Lung (tissue), 11 donors: ENCODE measurements at regions not wholly inside any gene's neighbourhood (a gene's known extent, or its start where the extent isn't known, plus 50 kb on each side); places are given as distances from the start of the nearest gene placed in this dataset.

Experiments
- ATAC-seq: fragments of 200-7000 bp; cut with Tn5 transposase; one replicate; pipeline ENCODE4 v1.9.1; 2020; ENCODE audit warnings: moderate number of reproducible peaks; ENCODE audit not compliant: insufficient read depth, low FRiP score
- DNase-seq, 3 donors: peaks; one replicate each; pipeline ENCODE4 v3.0.0-alpha.2; 2013 to 2017
- H3K27ac ChIP-seq, 2 donors: one replicate each; pipeline ENCODE4 v1.5.1; 2013; ENCODE audit warnings: mild to moderate bottlenecking in 2 of 2, moderate library complexity in 2 of 2, control low read depth in 1 of 2, inconsistent platforms in 1 of 2, low read depth in 1 of 2, low read length in 1 of 2
- H3K27me3 ChIP-seq, 3 donors: one replicate each; pipeline ENCODE4 v1.5.1; 2013; ENCODE audit warnings: low read length in 2 of 3; ENCODE audit not compliant: control insufficient read depth in 3 of 3, insufficient read depth in 3 of 3
- H3K36me3 ChIP-seq, 4 donors: one replicate each; pipeline ENCODE4 v1.5.1; 2013; ENCODE audit warnings: low read length in 4 of 4, mild to moderate bottlenecking in 1 of 4, moderate library complexity in 1 of 4; ENCODE audit not compliant: control insufficient read depth in 4 of 4, insufficient read depth in 4 of 4
- H3K4me1 ChIP-seq, 5 donors: one replicate each; pipeline ENCODE4 v1.5.1; 2013; ENCODE audit warnings: low read length in 5 of 5, mild to moderate bottlenecking in 2 of 5, moderate library complexity in 1 of 5; ENCODE audit not compliant: control insufficient read depth in 5 of 5, insufficient read depth in 5 of 5
- H3K4me3 ChIP-seq: one replicate; pipeline ENCODE4 v1.5.1; 2013; ENCODE audit warnings: mild to moderate bottlenecking, control low read depth, moderate library complexity
- H3K9ac ChIP-seq, 2 donors: one replicate each; pipeline ENCODE4 v1.5.1; 2013; ENCODE audit warnings: low read length in 2 of 2, control low read depth in 1 of 2; ENCODE audit not compliant: insufficient read depth in 1 of 2
- H3K9me3 ChIP-seq, 4 donors: one replicate each; pipeline ENCODE4 v1.5.1; 2013; ENCODE audit warnings: low read length in 3 of 4, mild to moderate bottlenecking in 1 of 4, moderate library complexity in 1 of 4; ENCODE audit not compliant: control insufficient read depth in 4 of 4, insufficient read depth in 3 of 4
- CTCF ChIP-seq: IDR thresholded peaks from 2 replicates; pipeline ENCODE4 v1.5.1; 2012; ENCODE audit warnings: mild to moderate bottlenecking; ENCODE audit errors: control extremely low read depth, extremely low read depth
- WGBS, 2 donors: extraction: QIAGEN DNeasy Blood & Tissue Kit; methylation state at CpG; one replicate each; pipeline ENCODE4 v1.1.7; 2013; 5-methylcytosine and 5-hydroxymethylcytosine counted together
- donor health status: control.
- donor health status: control.
- donor health status: Bipolar disorder and iron deficiency.
- donor health status: healthy.
- donor health status: DM: yes; HTN: yes; CAD: no.

DNA sequence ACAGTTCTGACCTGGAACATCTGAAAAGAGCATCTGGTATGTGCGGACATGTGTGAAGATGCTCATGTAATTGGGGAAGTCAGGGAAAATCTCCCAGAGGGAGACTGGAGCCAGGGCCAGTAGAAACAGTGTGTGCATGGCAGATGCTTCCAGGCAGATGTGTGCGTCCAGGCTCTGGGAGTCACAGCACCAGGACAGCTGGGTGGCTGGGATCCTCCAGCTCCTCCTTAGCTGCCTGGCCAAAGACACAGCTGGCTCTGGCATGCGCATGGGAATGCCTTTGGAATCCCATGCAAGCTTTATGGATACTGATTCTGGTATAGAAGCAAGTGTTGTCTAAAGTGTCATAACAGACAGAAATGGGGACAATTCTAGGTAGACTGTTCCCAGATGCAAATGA, 369.7 kb downstream of the INSIG2 start:
- Histone ChIP-seq H3K27me3 (peaks cover 0 to 2% (median 0%) of the 10 kb centered on the region in 3 donors), H3K27ac (no peak overlapping the region), H3K36me3 (no peaks in the 10 kb centered on the region), H3K4me1 (no peaks in the 10 kb centered on the region), H3K9me3 (peaks cover 0 to 2% (median 0%) of the 10 kb centered on the region in 4 donors), H3K9ac (no peak overlapping the region), H3K4me3 (no peak overlapping the region)
- DNase-seq: no peak
- TF ChIP-seq CTCF: no peak
- ATAC-seq: no peak
- WGBS, 2 donors: 83 to 92% methylated on average over 3 of the region's 3 CpGs

GRCh38 chr2:118449401-118449800, 361.1 kb downstream of the INSIG2 start:
- ATAC-seq: no peak
- no peaks in the 10 kb centered on the region for H3K36me3 ChIP-seq
- H3K9ac ChIP-seq: no peak overlapping the region
- DNase-seq: no peak
- no peaks in the 10 kb centered on the region for H3K4me1 ChIP-seq
- WGBS, 2 donors: 77 to 84% methylated on average over 2 of the region's 2 CpGs
- no peaks in the 10 kb centered on the region for H3K9me3 ChIP-seq
- no peak overlapping the region for H3K27ac ChIP-seq
- no peaks in the 10 kb centered on the region for H3K27me3 ChIP-seq
- TF ChIP-seq CTCF: no peak
- H3K4me3 ChIP-seq: no peak overlapping the region

GRCh38 chr2:118443596-118443995, 355.3 kb downstream of the INSIG2 start:
- Histone ChIP-seq H3K4me1 (no peaks in the 10 kb centered on the region), H3K9ac (no peak overlapping the region), H3K27ac (no peak overlapping the region), H3K36me3 (no peaks in the 10 kb centered on the region), H3K9me3 (no peaks in the 10 kb centered on the region), H3K27me3 (no peaks in the 10 kb centered on the region), H3K4me3 (no peak overlapping the region)
- no peak for ATAC-seq
- no peak for DNase-seq
- TF ChIP-seq CTCF: no peak
- 33 to 47% methylated on average over 2 of the region's 2 CpGs for WGBS, 2 donors

DNA sequence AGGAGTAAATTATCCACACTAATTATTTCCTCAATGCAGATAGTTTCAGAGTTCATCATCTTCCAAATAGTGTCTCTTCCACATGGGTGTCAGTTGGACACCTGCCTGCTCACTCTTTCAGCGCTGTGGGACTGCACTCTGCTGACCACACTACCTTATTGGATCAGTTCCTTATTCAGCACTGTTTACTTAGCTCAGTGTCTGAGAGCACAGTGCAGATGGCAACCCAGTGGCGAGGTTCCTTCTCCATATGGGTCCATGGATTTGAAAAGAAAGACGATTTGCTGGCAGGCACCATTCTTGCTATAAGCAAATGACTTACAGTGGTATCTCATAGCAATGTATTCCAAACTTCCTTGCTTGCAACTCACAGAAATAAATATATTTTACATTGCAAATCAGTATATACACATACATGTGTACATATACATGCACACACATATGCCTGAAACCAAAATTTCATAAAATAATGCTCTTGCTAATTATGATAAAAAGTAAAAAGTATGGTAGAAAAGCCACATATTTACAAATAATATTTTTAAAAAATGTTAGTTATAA, 354.8 kb downstream of the INSIG2 start:
- Histone ChIP-seq H3K4me1 (no peaks in the 10 kb centered on the region), H3K9me3 (no peaks in the 10 kb centered on the region), H3K27me3 (no peaks in the 10 kb centered on the region), H3K27ac (no peak overlapping the region), H3K4me3 (no peak overlapping the region), H3K9ac (no peak overlapping the region), H3K36me3 (no peaks in the 10 kb centered on the region)
- DNase-seq (no peak), ATAC-seq (no peak)
- WGBS, 2 donors: 80 to 84% methylated on average over 3 of the region's 3 CpGs
- TF ChIP-seq CTCF: no peak
